ENCODE measurements at regions not wholly inside any gene's neighbourhood (a gene's known extent, or its start where the extent isn't known, plus 50 kb on each side); places are given as distances from the start of the nearest gene placed in this dataset.

GRCh38 chrX:11952176-11952720 lies 186.0 kb upstream of the FRMPD4 start:
- Histone ChIP-seq H3K4me1 (ENCODE audit: insufficient read depth, low read length) (no peaks in the 10 kb centered on the region), H3K36me3 (replicated peaks in 1 of 2; ENCODE audit: control insufficient read depth in 1 of 2, insufficient read depth in 2 of 2, low read length in 2 of 2) (no peaks in the 10 kb centered on the region), H3K4me2 (ENCODE audit: low read depth, low read length) (no peak overlapping the region), H3K79me2 (ENCODE audit: insufficient read depth, low read length) (no peaks in the 10 kb centered on the region), H3K9me3 (ENCODE audit: low read length) (no peaks in the 10 kb centered on the region), H3K9ac (ENCODE audit: insufficient read depth, low read depth, low read length) (no peak overlapping the region), H3K4me3 (replicated peaks in 1 of 3; ENCODE audit: insufficient read depth in 1 of 3, low read depth in 2 of 3, low read length in 3 of 3) (no peak overlapping the region), H3K27me3 (ENCODE audit: control insufficient read depth in 1 of 2, insufficient read depth in 2 of 2, low read length in 2 of 2) (no peaks in the 10 kb centered on the region), H3K27ac (ENCODE audit: extremely low read length, insufficient read depth, low read length) (no peak overlapping the region), H2AFZ (ENCODE audit: low read length) (no peak overlapping the region), H4K20me1 (ENCODE audit: insufficient read depth, low read length) (no peaks in the 10 kb centered on the region)
- no peak for DNase-seq (ENCODE audit: low spot score)
- CTCF ChIA-PET (ENCODE audit: low intra/inter-chr PET ratio, low total read pairs), result no interaction called here
- no peak for FAIRE-seq
- intact Hi-C loops (cut with micrococcal nuclease; ENCODE audit: unreplicated experiment) (no loop called here), in situ Hi-C loops (cut with HindIII; ENCODE audit: extremely low pct_ligation_motif_present, low pct_unique_long_range_greater_than_20kb) (no loop called here)
- 0% methylated on average over 1 of the region's 4 CpGs for WGBS (ENCODE audit: low lambda C conversion rate)
- POLR2A ChIA-PET, result no interaction called here
- no peak for TF ChIP-seq E2F1 (CRISPR knock-in tag; IDR thresholded peaks at IDR 0.05)
- TF ChIP-seq PLRG1 (conservative IDR thresholded peaks at IDR 0.05), result no peak
- TF ChIP-seq ZNF317 (CRISPR knock-in tag; IDR thresholded peaks at IDR 0.05), result no peak
- no peak for TF ChIP-seq ZNF224 (CRISPR knock-in tag; IDR thresholded peaks at IDR 0.05)
- TF ChIP-seq PHB2 (IDR thresholded peaks at IDR 0.05; ENCODE audit: partially characterized antibody), result no peak
- no peak for TF ChIP-seq PBX2 (CRISPR knock-in tag; IDR thresholded peaks at IDR 0.05)
- no peak for TF ChIP-seq AHR (CRISPR knock-in tag; IDR thresholded peaks at IDR 0.05)
- TF ChIP-seq CREM (IDR thresholded peaks at IDR 0.05), result no peak
- no peak for TF ChIP-seq CREM (CRISPR knock-in tag; IDR thresholded peaks at IDR 0.05)
- no peak for TF ChIP-seq ZNF800 (CRISPR knock-in tag; IDR thresholded peaks at IDR 0.05)
- no peak for TF ChIP-seq TBL1XR1 (IDR thresholded peaks at IDR 0.05; ENCODE audit: borderline replicate concordance, low read length, partially characterized antibody)
- no peak for TF ChIP-seq MBD4 (IDR thresholded peaks at IDR 0.05; ENCODE audit: borderline replicate concordance, low read length)
- TF ChIP-seq SRSF1 (optimal IDR thresholded peaks at IDR 0.05; ENCODE audit: low read depth, low read length), result no peak
- no peak for TF ChIP-seq THAP9 (CRISPR knock-in tag; IDR thresholded peaks at IDR 0.05; ENCODE audit: borderline replicate concordance)
- TF ChIP-seq HIVEP1 (CRISPR knock-in tag; IDR thresholded peaks at IDR 0.05), result no peak
- no peak for ATAC-seq
- BruUV-seq (replicated peaks), result no TSS peak

Data from HepG2 (cell line).